ENCODE measurements at regions not wholly inside any gene's neighbourhood (a gene's known extent, or its start where the extent isn't known, plus 50 kb on each side); places are given as distances from the start of the nearest gene placed in this dataset.
"Not testable (repeated sequence)": the region's sequence is repeated elsewhere in the genome, so short reads cannot be mapped to it uniquely, and the experiment has no call there.

DNA sequence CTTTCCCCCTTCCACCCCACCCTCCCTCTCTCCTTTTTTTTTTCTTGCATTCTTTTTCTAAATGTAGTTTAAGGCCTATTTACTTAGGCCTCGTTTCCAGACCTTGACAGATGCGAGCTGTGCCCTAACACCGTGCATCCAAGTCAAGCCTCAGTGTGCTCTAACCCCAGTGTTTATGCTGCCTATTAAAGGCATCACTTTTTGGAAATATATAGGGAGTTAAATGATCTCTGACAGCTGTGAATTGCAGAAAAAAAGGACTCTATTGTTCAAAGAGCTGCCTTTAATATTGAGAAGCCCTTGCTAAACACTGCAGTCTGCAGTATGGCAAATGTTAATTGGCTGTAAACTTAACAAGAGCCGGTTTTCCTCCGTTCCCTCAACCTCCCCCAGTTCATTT, 270.4 kb upstream of the TUT7 start:
- ATAC-seq (no peak), DNase-seq (no peak)
- Mint-ChIP-seq H3K4me1 (no peaks in the 10 kb centered on the region), H3K9me3 (ENCODE audit: low read depth) (no peaks in the 10 kb centered on the region), H3K36me3 (no peaks in the 10 kb centered on the region), H3K27ac (no peak overlapping the region), H3K27me3 (peaks cover 2% of the 10 kb centered on the region), H3K4me3 (no peak overlapping the region)
- CTCF ChIA-PET: no interaction called here

DNA sequence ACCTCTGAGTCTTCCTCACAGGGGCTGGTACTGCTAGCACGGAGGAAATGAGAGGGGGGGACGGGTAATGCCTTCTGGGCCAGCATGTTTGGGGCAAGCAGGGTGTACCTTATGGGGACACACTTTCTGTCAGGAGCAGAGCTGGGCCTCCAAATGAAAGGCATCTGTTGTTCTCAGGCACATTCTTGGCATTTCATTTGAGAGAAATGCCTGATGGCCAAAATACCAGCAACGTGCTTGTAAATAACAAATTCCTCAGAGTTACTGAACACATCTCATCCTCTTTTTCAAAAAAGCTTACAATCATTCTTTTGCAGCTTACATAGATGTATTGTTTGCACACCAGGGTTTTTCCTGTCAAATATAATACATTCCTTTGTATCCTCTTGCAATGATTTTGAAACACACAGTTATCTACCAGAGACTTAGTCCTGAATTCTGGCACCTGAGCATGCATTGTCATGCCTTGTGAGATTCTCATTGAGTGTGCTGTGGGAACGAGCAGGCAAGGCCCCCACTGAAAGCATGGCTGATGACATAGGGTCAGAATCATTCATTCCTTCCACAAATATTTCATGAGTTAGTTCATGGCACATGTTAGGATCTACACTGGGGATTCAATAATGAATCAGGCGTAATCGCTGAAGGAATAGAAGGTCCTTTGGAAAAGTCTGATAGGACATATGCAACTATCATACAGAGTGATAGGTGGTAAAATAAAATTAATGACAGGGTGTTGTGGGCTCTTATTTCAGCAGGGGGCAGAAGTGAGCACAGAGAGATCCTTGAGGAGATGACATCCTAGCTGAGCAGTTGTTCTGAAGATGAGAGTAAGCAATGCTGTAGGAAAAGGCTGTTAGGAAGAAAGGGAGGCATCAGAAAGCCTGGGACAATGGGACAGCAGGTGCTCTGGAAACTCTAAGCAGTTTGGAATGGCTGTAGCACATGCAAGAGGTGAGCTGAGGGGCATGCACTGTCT, 260.9 kb upstream of the TUT7 start:
- Mint-ChIP-seq H3K4me1 (no peaks in the 10 kb centered on the region), H3K27ac (no peak overlapping the region), H3K27me3 (no peaks in the 10 kb centered on the region), H3K36me3 (no peaks in the 10 kb centered on the region), H3K4me3 (no peak overlapping the region), H3K9me3 (ENCODE audit: low read depth) (no peaks in the 10 kb centered on the region)
- ATAC-seq: no peak
- DNase-seq: no peak
- CTCF ChIA-PET: no interaction called here

DNA sequence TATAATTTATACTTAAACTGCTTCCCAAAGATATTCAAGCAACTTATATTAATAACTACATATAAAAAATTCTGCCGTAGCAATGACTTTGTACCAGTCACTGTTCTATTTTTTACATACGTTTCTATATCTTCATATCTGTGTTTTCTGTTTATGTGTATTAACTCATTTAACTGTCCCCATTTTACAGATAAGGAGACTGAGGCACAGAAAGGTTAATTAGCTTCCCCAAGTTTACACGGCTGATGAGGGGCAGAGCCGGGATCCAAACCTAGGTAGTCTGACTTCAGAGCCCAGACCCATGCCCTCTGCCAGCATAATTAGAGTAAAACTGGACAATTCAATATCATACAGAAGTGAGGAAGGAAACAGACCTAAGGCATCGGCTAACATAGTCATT, 259.7 kb upstream of the TUT7 start:
- no peaks in the 10 kb centered on the region for H3K27me3 Mint-ChIP-seq
- no peaks in the 10 kb centered on the region for H3K36me3 Mint-ChIP-seq
- no peak overlapping the region for H3K27ac Mint-ChIP-seq
- H3K9me3 Mint-ChIP-seq (ENCODE audit: low read depth): no peaks in the 10 kb centered on the region
- no peak for ATAC-seq
- CTCF ChIA-PET: no interaction called here
- H3K4me1 Mint-ChIP-seq: no peaks in the 10 kb centered on the region
- no peak overlapping the region for H3K4me3 Mint-ChIP-seq
- no peak for DNase-seq

DNA sequence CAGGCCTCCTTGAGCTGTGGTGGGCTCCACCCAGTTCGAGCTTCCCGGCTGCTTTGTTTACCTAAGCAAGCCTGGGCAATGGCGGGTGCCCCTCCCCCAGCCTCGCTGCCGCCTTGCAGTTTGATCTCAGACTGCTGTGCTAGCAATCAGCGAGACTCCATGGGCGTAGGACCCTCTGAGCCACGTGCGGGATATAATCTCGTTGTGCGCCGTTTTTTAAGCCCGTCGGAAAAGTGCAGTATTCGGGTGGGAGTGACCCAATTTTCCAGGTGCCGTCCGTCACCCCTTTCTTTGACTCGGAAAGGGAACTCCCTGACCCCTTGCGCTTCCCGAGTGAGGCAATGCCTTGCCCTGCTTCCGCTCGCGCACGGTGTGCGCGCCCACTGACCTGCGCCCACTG, 257.3 kb upstream of the TUT7 start:
- H3K27me3 Mint-ChIP-seq; H3K36me3 Mint-ChIP-seq; ATAC-seq; H3K27ac Mint-ChIP-seq; DNase-seq; H3K9me3 Mint-ChIP-seq (ENCODE audit: low read depth); H3K4me3 Mint-ChIP-seq; H3K4me1 Mint-ChIP-seq; CTCF ChIA-PET: not testable (repeated sequence)

DNA sequence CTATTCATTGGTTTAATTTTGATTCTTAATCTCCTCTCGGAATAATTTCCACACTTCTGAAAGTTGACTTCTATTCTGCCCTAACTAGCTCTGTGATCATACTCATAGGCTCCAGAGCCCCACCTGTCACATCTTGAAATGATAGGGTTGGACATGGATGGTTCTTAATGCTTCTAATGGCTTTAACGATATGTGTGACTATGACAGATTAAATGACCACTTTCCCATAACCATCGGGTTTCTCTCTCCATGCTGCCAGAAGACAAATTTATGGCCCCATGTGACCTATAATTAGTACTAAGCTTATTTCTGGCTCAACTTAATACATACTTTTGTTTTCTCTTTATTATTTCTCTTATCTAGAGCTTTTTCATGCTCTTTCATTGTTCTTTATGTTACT, 251.1 kb upstream of the TUT7 start:
- Mint-ChIP-seq H3K27ac (no peak overlapping the region), H3K27me3 (peaks cover 15% of the 10 kb centered on the region), H3K9me3 (ENCODE audit: low read depth) (no peaks in the 10 kb centered on the region), H3K4me3 (no peak overlapping the region), H3K4me1 (no peaks in the 10 kb centered on the region), H3K36me3 (no peaks in the 10 kb centered on the region)
- no peak for DNase-seq
- CTCF ChIA-PET: no interaction called here
- no peak for ATAC-seq

DNA sequence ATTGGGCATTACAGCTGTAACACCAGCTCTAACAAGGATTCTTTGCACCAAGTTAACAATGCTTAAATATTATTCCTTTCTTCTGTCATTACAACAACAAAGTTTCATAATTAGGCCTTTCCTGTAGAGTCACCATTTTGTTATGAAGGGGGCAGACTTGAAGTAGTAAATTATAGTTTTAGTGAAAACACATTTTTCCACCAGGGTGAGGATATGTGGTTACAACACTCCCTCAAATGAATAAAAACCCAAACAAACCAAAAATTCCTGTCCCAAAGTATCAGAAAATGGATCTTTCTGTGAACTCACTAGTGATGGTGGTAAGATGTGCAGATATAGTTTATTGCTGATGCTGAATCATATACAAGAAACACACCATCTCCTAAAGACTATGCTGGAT, 250.5 kb upstream of the TUT7 start:
- no peaks in the 10 kb centered on the region for H3K9me3 Mint-ChIP-seq (ENCODE audit: low read depth)
- no peaks in the 10 kb centered on the region for H3K36me3 Mint-ChIP-seq
- DNase-seq: no peak
- no peak overlapping the region for H3K27ac Mint-ChIP-seq
- H3K27me3 Mint-ChIP-seq: peaks cover 21% of the 10 kb centered on the region
- CTCF ChIA-PET: no interaction called here
- no peak for ATAC-seq
- H3K4me3 Mint-ChIP-seq: no peak overlapping the region
- H3K4me1 Mint-ChIP-seq: no peaks in the 10 kb centered on the region

DNA sequence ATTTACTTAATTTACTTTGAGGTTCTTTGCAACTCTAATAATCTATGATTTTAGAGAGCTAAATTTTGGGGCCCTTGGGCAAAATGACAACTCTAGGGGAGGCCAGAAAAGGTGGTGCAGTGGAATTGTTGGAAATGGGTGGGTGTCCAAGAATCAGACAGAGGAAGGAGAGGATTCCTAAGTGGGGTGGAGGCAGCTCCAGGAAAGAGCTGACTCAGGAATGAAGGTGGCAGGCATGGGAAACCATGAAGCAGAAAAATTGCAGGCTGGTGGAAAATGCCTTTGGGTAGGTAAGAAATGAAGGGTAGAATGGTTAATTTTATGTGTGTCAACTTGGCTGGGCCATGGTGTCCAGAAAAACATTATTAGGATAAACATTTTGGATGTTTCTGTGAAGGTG, 248.5 kb upstream of the TUT7 start:
- CTCF ChIA-PET: no interaction called here
- H3K27ac Mint-ChIP-seq: no peak overlapping the region
- H3K27me3 Mint-ChIP-seq: peaks cover 23% of the 10 kb centered on the region
- DNase-seq (no peak), ATAC-seq (no peak)
- no peak overlapping the region for H3K4me3 Mint-ChIP-seq
- no peaks in the 10 kb centered on the region for H3K4me1 Mint-ChIP-seq
- H3K36me3 Mint-ChIP-seq: no peaks in the 10 kb centered on the region
- H3K9me3 Mint-ChIP-seq (ENCODE audit: low read depth): no peaks in the 10 kb centered on the region

DNA sequence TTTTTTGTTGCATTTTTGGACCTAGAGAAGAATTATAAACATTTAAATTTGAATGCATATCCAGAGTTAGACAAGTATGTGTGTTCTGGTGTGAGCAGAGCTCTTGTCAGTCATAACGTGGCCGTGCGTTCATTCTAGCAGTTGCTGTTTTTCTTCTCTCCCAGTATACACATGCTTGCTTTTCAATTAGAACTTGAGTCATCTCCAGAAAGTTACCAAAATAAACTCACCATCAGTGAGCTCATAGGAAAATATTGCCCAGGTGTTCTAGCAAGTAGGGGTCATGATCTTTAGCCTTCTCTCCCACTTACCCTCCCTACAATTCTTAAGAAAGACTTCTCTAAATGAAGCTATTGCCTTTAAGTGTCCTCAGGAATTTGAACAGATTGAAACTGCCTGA, 247.5 kb upstream of the TUT7 start:
- ATAC-seq: no peak

DNA sequence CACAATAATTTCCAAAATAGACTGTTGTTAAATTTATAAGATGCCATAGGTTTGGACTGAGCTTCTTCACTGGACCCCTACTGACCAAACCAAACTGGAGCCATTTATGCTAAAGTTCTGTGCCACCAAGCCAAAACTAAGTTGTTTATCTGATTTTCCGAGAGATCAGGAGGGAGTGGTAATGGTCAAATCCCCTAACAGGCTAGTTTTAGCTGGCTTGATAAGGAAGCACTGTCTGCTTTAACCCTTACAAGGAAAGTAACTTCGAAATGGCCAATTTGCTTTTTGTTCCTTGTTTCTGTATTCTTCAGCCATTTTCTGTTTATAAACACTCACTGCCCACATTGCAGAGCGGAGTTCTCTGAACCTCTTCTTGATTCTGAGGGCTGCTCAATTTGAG, 246.8 kb upstream of the TUT7 start:
- no peaks in the 10 kb centered on the region for H3K4me1 Mint-ChIP-seq
- H3K36me3 Mint-ChIP-seq: no peaks in the 10 kb centered on the region
- H3K27me3 Mint-ChIP-seq: peaks cover 23% of the 10 kb centered on the region
- no peak overlapping the region for H3K27ac Mint-ChIP-seq
- DNase-seq (no peak), ATAC-seq (no peak)
- H3K9me3 Mint-ChIP-seq (ENCODE audit: low read depth): no peaks in the 10 kb centered on the region
- CTCF ChIA-PET: no interaction called here
- H3K4me3 Mint-ChIP-seq: no peak overlapping the region

More for the DNA sequence above, 247.5 kb upstream of the TUT7 start:
- Mint-ChIP-seq H3K4me1 (no peaks in the 10 kb centered on the region), H3K36me3 (no peaks in the 10 kb centered on the region), H3K27me3 (peaks cover 23% of the 10 kb centered on the region), H3K27ac (no peak overlapping the region), H3K4me3 (no peak overlapping the region), H3K9me3 (ENCODE audit: low read depth) (no peaks in the 10 kb centered on the region)
- DNase-seq: no peak
- CTCF ChIA-PET: no interaction called here

DNA sequence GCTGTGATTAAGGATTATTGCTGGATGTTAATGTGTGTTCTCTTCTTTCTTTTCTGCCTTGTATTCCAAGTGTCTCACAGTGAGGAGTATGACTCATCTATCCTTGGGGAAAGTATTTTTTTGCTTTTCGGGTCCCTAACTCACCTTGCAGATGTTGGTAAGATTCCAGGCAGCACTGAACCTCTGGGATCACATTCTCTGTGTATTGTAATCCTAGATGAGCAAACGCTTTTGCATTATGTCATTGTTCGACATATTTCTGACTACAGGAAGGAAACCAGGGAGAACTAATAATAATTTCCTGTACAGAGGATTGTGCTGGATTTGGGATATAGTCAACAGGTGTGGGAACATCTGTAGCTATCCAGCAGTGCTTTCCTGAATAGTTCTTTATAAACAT, 246.1 kb upstream of the TUT7 start:
- no peak for ATAC-seq
- CTCF ChIA-PET: no interaction called here
- Mint-ChIP-seq H3K36me3 (no peaks in the 10 kb centered on the region), H3K27me3 (peaks cover 23% of the 10 kb centered on the region), H3K4me3 (no peak overlapping the region), H3K9me3 (ENCODE audit: low read depth) (no peaks in the 10 kb centered on the region), H3K4me1 (no peaks in the 10 kb centered on the region), H3K27ac (no peak overlapping the region)
- DNase-seq: no peak

DNA sequence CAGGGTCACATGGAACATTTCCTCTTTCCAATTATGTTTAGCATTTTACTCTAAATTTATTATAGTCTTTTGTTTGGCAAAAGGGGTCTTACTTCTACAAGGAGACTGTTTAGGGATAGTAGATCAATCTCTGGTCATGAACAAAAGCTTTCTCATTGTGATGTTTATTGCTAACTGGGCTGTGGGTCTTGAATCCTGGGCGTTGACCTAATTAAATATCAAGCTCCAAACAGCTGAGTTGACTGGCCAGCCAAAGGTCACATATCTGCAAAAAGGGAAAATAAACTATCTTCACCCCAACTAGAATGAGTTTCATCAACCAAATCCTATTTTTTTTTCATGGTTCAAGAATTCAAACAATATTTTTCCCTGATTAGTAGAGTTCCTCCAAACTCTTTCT, 245.4 kb upstream of the TUT7 start:
- no peak overlapping the region for H3K27ac Mint-ChIP-seq
- no peaks in the 10 kb centered on the region for H3K9me3 Mint-ChIP-seq (ENCODE audit: low read depth)
- no peak for DNase-seq
- H3K4me1 Mint-ChIP-seq: no peaks in the 10 kb centered on the region
- H3K27me3 Mint-ChIP-seq: peaks cover 23% of the 10 kb centered on the region
- no peaks in the 10 kb centered on the region for H3K36me3 Mint-ChIP-seq
- no peak overlapping the region for H3K4me3 Mint-ChIP-seq
- CTCF ChIA-PET: no interaction called here
- no peak for ATAC-seq

DNA sequence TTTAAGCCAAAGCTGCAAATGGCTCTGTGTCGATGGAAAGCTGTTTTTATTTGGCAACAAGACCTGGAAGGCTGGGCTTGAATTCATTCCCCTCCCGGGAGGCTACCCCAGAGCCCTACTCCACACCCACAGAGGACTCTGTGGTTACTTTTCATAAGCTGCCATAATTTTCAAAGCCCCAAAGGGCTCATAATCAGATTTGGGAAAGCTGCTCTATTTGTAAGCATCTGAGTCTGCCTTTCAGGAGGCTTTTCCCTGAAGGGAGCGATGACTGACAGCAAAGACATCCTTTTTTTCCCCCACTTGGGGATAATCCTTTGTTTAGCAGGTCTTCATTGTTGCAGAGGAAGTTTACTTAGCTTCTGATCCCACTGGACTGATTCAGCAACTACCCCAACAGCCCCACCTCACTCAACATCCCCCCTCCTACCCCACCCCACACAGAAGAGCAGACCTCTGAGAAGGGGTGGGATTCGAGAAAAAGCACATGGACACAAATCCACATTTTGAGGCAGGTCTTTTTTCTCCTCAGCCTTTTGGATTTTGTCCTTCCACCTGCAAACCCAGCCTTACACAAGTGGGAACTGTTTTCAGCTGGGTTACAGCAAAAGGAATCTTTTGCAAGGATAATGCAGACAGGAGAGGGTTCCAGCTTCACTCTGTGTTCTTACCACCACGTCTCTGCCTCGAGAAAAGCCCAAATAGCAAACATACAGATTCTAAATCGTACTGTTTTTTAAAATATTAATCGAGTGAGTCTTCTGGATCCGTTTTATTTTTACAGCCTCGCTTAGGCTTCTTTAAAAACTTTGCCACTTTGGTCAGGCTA, 244.4 kb upstream of the TUT7 start:
- no peaks in the 10 kb centered on the region for H3K9me3 Mint-ChIP-seq (ENCODE audit: low read depth)
- H3K27me3 Mint-ChIP-seq: peaks cover 20% of the 10 kb centered on the region
- H3K4me3 Mint-ChIP-seq: no peak overlapping the region
- DNase-seq (no peak), ATAC-seq (no peak)
- H3K36me3 Mint-ChIP-seq: no peaks in the 10 kb centered on the region
- no peak overlapping the region for H3K27ac Mint-ChIP-seq
- H3K4me1 Mint-ChIP-seq: no peaks in the 10 kb centered on the region
- CTCF ChIA-PET: no interaction called here

DNA sequence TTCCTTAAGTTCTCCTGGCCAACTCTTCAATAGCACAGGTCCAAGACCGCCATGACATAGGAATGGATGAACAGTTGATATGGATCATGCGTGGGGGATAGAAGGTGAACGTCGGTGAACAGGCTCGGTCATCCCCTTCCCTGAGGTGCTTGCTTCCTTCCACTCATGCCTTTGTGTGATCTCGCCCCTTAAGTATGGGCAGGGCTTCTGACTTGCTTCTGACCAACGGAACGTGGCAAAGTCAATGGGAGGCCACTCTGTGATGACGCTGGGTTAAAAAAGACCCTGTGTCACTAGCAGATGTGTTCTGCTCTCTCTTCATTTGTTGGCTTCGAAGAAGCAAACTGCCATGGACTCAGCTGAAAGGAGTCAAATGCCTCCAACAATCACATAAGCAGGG, 240.5 kb upstream of the TUT7 start:
- Mint-ChIP-seq H3K9me3 (ENCODE audit: low read depth) (no peaks in the 10 kb centered on the region), H3K4me3 (no peak overlapping the region), H3K27ac (no peak overlapping the region), H3K4me1 (no peaks in the 10 kb centered on the region), H3K36me3 (no peaks in the 10 kb centered on the region), H3K27me3 (peaks cover 2% of the 10 kb centered on the region)
- DNase-seq (no peak), ATAC-seq (no peak)
- CTCF ChIA-PET: no interaction called here

DNA sequence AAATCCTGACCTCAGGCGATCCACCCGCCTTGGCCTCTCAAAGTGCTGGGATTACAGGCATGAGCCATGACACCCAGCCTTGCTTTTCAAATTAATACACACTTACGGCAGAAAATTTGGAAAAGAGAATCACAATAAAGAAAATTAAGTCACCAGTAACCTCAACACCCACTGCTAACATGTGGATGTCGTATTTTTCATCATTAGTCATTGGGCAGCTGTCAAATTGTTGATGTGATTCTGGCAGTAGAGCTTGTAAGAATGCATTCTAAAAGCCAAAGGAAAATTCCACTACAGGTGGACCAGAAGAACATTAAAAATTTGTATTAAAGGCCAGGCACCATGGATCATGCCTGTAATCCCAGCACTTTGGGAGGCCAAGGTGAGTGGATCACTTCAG, 237.3 kb upstream of the TUT7 start:
- no peak overlapping the region for H3K4me3 Mint-ChIP-seq
- peaks cover 2% of the 10 kb centered on the region for H3K27me3 Mint-ChIP-seq
- no peaks in the 10 kb centered on the region for H3K36me3 Mint-ChIP-seq
- no peaks in the 10 kb centered on the region for H3K4me1 Mint-ChIP-seq
- CTCF ChIA-PET: no interaction called here
- H3K9me3 Mint-ChIP-seq (ENCODE audit: low read depth): no peaks in the 10 kb centered on the region
- DNase-seq (no peak), ATAC-seq (no peak)
- H3K27ac Mint-ChIP-seq: no peak overlapping the region

Measured in activated CD8-positive, alpha-beta memory T cell treated with anti-CD3 and anti-CD28 coated beads, Interleukin-2, amount 10 ng/mL, durations not matched to agents 7 days and 5 days (primary cell).